ENCODE measurements at regions not wholly inside any gene's neighbourhood (a gene's known extent, or its start where the extent isn't known, plus 50 kb on each side); places are given as distances from the start of the nearest gene placed in this dataset.

GRCh38 chr1:55428944-55429931 lies 214.1 kb upstream of the USP24 start:
- no peak for DNase-seq

GRCh38 chr1:55428231-55428630 lies 213.1 kb upstream of the USP24 start:
- no peak for DNase-seq

GRCh38 chr1:55427606-55428005 lies 212.4 kb upstream of the USP24 start:
- no peak for DNase-seq

- DNase-seq: no peak
These were observed 211.5 kb upstream of the USP24 start for GRCh38 chr1:55426619-55427018.

- DNase-seq: no peak
These were observed 211.0 kb upstream of the USP24 start for GRCh38 chr1:55426156-55426555.

- DNase-seq: no peak
These were observed 210.3 kb upstream of the USP24 start for GRCh38 chr1:55425310-55425930.

- DNase-seq: no peak
These were observed 208.2 kb upstream of the USP24 start for GRCh38 chr1:55423376-55423775.

- DNase-seq: no peak
These were observed 206.0 kb upstream of the USP24 start for GRCh38 chr1:55420929-55421716.

GRCh38 chr1:55420026-55420425 lies 204.9 kb upstream of the USP24 start:
- DNase-seq: no peak

- DNase-seq: no peak
These were observed 203.2 kb upstream of the USP24 start for GRCh38 chr1:55418208-55419000.

- no peak for DNase-seq
These were observed 201.1 kb upstream of the USP24 start for GRCh38 chr1:55416164-55416842.

GRCh38 chr1:55413286-55413685 lies 198.1 kb upstream of the USP24 start:
- no peak for DNase-seq

GRCh38 chr1:55412060-55412459 lies 196.9 kb upstream of the USP24 start:
- no peak for DNase-seq

- DNase-seq: no peak
These were observed 187.7 kb upstream of the USP24 start for GRCh38 chr1:55402671-55403464.

GRCh38 chr1:55402142-55402541 lies 187.0 kb upstream of the USP24 start:
- no peak for DNase-seq

- DNase-seq: no peak
These were observed 185.3 kb upstream of the USP24 start for GRCh38 chr1:55400508-55400907.

GRCh38 chr1:55399346-55399745 lies 184.2 kb upstream of the USP24 start:
- DNase-seq: no peak

- DNase-seq: no peak
These were observed 181.3 kb upstream of the USP24 start for GRCh38 chr1:55396381-55396891.

GRCh38 chr1:55388960-55389359 lies 173.8 kb upstream of the USP24 start:
- no peak for DNase-seq

- DNase-seq: no peak
These were observed 172.0 kb upstream of the USP24 start for GRCh38 chr1:55387145-55387544.

GRCh38 chr1:55386456-55386855 lies 171.3 kb upstream of the USP24 start:
- no peak for DNase-seq

Measured in C1 segment of cervical spinal cord (tissue), 14 donors.